ENCODE measurements at regions not wholly inside any gene's neighbourhood (a gene's known extent, or its start where the extent isn't known, plus 50 kb on each side); places are given as distances from the start of the nearest gene placed in this dataset.

DNA sequence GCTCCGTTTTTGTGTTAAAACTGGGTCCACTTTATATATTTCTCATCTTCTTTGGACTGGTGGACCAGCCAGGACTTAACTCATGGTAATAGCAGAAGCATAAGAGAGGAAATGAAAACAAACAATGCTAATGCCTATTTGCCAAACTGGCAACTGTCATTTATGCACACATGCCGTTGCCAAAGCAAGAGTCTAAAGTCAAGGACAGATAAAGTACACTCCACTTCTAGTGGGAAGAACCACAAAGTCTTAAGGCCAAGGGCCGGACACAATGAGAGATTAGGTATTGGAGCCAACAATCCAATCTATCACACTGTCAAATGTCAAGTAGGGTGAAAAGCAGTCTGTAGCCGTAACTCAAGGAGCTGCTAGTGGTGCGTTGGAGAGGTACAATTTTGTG is 157.7 kb downstream of the LYPLAL1 start:
- H3K27ac ChIP-seq, result no peak overlapping the region
- H3K4me1 ChIP-seq (replicated peaks in 1 of 2), result peaks cover 0 to 4% of the 10 kb centered on the region in 2 donors
- H3K27me3 ChIP-seq, result no peaks in the 10 kb centered on the region
- H3K4me3 ChIP-seq, result no peak overlapping the region
- 56 to 65% (median 62%) methylated on average over 5 of the region's 5 CpGs for WGBS, 4 donors
- DNase-seq, result no peak
- intact Hi-C loops (cut with DNase I), result no loop called here
- no peaks in the 10 kb centered on the region for H3K9me3 ChIP-seq (replicated peaks in 1 of 3)
- H3K36me3 ChIP-seq (replicated peaks in 1 of 2), result no peaks in the 10 kb centered on the region
- TF ChIP-seq POLR2A (IDR thresholded peaks at IDR 0.05) (no peak), CTCF (IDR thresholded peaks at IDR 0.05) (no peak)

DNA sequence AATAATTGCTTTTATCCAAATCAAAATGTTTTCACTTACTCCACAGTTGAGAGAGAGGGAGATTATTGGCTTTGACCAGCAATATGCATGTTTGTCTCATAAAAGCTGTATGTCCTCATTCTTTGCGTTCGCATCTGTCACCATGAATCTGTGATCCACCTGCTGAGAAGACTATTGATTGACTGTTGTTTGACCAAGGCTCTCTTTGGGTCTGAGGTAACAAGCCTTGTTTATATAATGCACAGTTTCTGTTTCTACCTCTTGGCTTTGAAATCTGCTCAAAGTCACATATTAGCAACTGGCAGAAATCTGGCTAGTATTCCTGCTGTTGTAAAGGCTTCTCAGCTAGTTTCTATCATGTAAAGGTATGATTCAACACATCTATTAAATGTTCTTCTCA is 157.0 kb downstream of the LYPLAL1 start:
- Histone ChIP-seq H3K9me3 (replicated peaks in 1 of 3) (no peaks in the 10 kb centered on the region), H3K4me1 (replicated peaks in 1 of 2) (peaks cover 0 to 4% of the 10 kb centered on the region in 2 donors), H3K36me3 (replicated peaks in 1 of 2) (no peaks in the 10 kb centered on the region), H3K27me3 (no peaks in the 10 kb centered on the region), H3K4me3 (no peak overlapping the region), H3K27ac (no peak overlapping the region)
- WGBS, 4 donors, result 50 to 96% (median 73%) methylated on average over 2 of the region's 2 CpGs
- intact Hi-C loops (cut with DNase I), result no loop called here
- no peak for TF ChIP-seq CTCF (IDR thresholded peaks at IDR 0.05)
- no peak for TF ChIP-seq POLR2A (IDR thresholded peaks at IDR 0.05)
- no peak for DNase-seq

- no peak for TF ChIP-seq CTCF (IDR thresholded peaks at IDR 0.05)
- no peak for TF ChIP-seq POLR2A (IDR thresholded peaks at IDR 0.05)
- Histone ChIP-seq H3K36me3 (replicated peaks in 1 of 2) (no peaks in the 10 kb centered on the region), H3K27ac (no peak overlapping the region), H3K9me3 (replicated peaks in 1 of 3) (no peaks in the 10 kb centered on the region), H3K4me3 (no peak overlapping the region), H3K4me1 (replicated peaks in 1 of 2) (peaks cover 0 to 4% of the 10 kb centered on the region in 2 donors), H3K27me3 (no peaks in the 10 kb centered on the region)
- intact Hi-C loops (cut with DNase I), result no loop called here
- DNase-seq, result no peak
Measured at GRCh38 chr1:219330001-219330400, 156.3 kb downstream of the LYPLAL1 start.

GRCh38 chr1:219329578-219329977 is 155.9 kb downstream of the LYPLAL1 start:
- DNase-seq, result no peak
- Histone ChIP-seq H3K9me3 (replicated peaks in 1 of 3) (no peaks in the 10 kb centered on the region), H3K4me3 (no peak overlapping the region), H3K27me3 (no peaks in the 10 kb centered on the region), H3K4me1 (replicated peaks in 1 of 2) (peaks cover 0 to 4% of the 10 kb centered on the region in 2 donors), H3K27ac (no peak overlapping the region), H3K36me3 (replicated peaks in 1 of 2) (no peaks in the 10 kb centered on the region)
- TF ChIP-seq POLR2A (IDR thresholded peaks at IDR 0.05) (no peak), CTCF (IDR thresholded peaks at IDR 0.05) (no peak)
- 69 to 82% (median 76%) methylated on average over 4 of the region's 4 CpGs for WGBS, 4 donors
- intact Hi-C loops (cut with DNase I), result no loop called here

Measured in adrenal gland (tissue), 9 donors.